ENCODE measurements at regions not wholly inside any gene's neighbourhood (a gene's known extent, or its start where the extent isn't known, plus 50 kb on each side); places are given as distances from the start of the nearest gene placed in this dataset.

- Histone ChIP-seq H3K9me3 (ENCODE audit: low read length) (no peaks in the 10 kb centered on the region), H3K4me1 (ENCODE audit: insufficient read depth, low read length, severe bottlenecking) (no peaks in the 10 kb centered on the region), H3K4me2 (ENCODE audit: low read length) (no peak overlapping the region), H3K9me2 (ENCODE audit: low read depth, low read length) (no peaks in the 10 kb centered on the region), H3K9ac (ENCODE audit: low read length) (no peak overlapping the region), H3F3A (ENCODE audit: insufficient read depth, low read length) (no peaks in the 10 kb centered on the region), H3K27me3 (ENCODE audit: insufficient read depth, low read length) (no peaks in the 10 kb centered on the region), H3K4me3 (ENCODE audit: low read depth, low read length, poor library complexity, severe bottlenecking) (no peak overlapping the region), H2AFZ (ENCODE audit: low read length) (no peak overlapping the region), H3K36me3 (ENCODE audit: insufficient read depth, low read length) (no peaks in the 10 kb centered on the region), H4K20me1 (ENCODE audit: insufficient read depth, low read length) (no peaks in the 10 kb centered on the region), H3K79me2 (ENCODE audit: insufficient read depth, low read length) (no peaks in the 10 kb centered on the region), H3K27ac (ENCODE audit: low read depth, low read length, poor library complexity, severe bottlenecking) (no peak overlapping the region)
- TF ChIP-seq EZH2 (IDR thresholded peaks at IDR 0.05; ENCODE audit: borderline replicate concordance, low read length) (no peak), CTCF (IDR thresholded peaks at IDR 0.05; ENCODE audit: low read length) (no peak)
Observed at GRCh38 chr3:75078290-75078689, 463.8 kb upstream of the CNTN3 start.

- TF ChIP-seq CTCF (IDR thresholded peaks at IDR 0.05; ENCODE audit: low read length) (no peak), EZH2 (IDR thresholded peaks at IDR 0.05; ENCODE audit: borderline replicate concordance, low read length) (no peak)
- no peaks in the 10 kb centered on the region for H3K27me3 ChIP-seq (ENCODE audit: insufficient read depth, low read length)
- H3K4me1 ChIP-seq (ENCODE audit: insufficient read depth, low read length, severe bottlenecking), result no peaks in the 10 kb centered on the region
- H3K9ac ChIP-seq (ENCODE audit: low read length), result no peak overlapping the region
- H3K4me3 ChIP-seq (ENCODE audit: low read depth, low read length, poor library complexity, severe bottlenecking), result no peak overlapping the region
- H4K20me1 ChIP-seq (ENCODE audit: insufficient read depth, low read length), result no peaks in the 10 kb centered on the region
- no peaks in the 10 kb centered on the region for H3K9me3 ChIP-seq (ENCODE audit: low read length)
- H3K27ac ChIP-seq (ENCODE audit: low read depth, low read length, poor library complexity, severe bottlenecking), result no peak overlapping the region
- no peaks in the 10 kb centered on the region for H3K79me2 ChIP-seq (ENCODE audit: insufficient read depth, low read length)
- H3K4me2 ChIP-seq (ENCODE audit: low read length), result no peak overlapping the region
- H3K9me2 ChIP-seq (ENCODE audit: low read depth, low read length), result no peaks in the 10 kb centered on the region
- H3K36me3 ChIP-seq (ENCODE audit: insufficient read depth, low read length), result no peaks in the 10 kb centered on the region
- no peak overlapping the region for H2AFZ ChIP-seq (ENCODE audit: low read length)
- H3F3A ChIP-seq (ENCODE audit: insufficient read depth, low read length), result no peaks in the 10 kb centered on the region
Observed at GRCh38 chr3:75082845-75083244, 468.4 kb upstream of the CNTN3 start.

GRCh38 chr3:75089841-75090240 lies 475.4 kb upstream of the CNTN3 start:
- Histone ChIP-seq H3K9me2 (ENCODE audit: low read depth, low read length) (no peaks in the 10 kb centered on the region), H3K4me2 (ENCODE audit: low read length) (no peak overlapping the region), H3K27ac (ENCODE audit: low read depth, low read length, poor library complexity, severe bottlenecking) (no peak overlapping the region), H3K27me3 (ENCODE audit: insufficient read depth, low read length) (no peaks in the 10 kb centered on the region), H3K9ac (ENCODE audit: low read length) (no peak overlapping the region), H3F3A (ENCODE audit: insufficient read depth, low read length) (no peaks in the 10 kb centered on the region), H3K4me1 (ENCODE audit: insufficient read depth, low read length, severe bottlenecking) (no peaks in the 10 kb centered on the region), H3K9me3 (ENCODE audit: low read length) (no peaks in the 10 kb centered on the region), H3K4me3 (ENCODE audit: low read depth, low read length, poor library complexity, severe bottlenecking) (no peak overlapping the region), H2AFZ (ENCODE audit: low read length) (no peak overlapping the region), H4K20me1 (ENCODE audit: insufficient read depth, low read length) (no peaks in the 10 kb centered on the region), H3K79me2 (ENCODE audit: insufficient read depth, low read length) (no peaks in the 10 kb centered on the region), H3K36me3 (ENCODE audit: insufficient read depth, low read length) (no peaks in the 10 kb centered on the region)
- TF ChIP-seq CTCF (IDR thresholded peaks at IDR 0.05; ENCODE audit: low read length) (no peak), EZH2 (IDR thresholded peaks at IDR 0.05; ENCODE audit: borderline replicate concordance, low read length) (no peak)

Data from OCI-LY1 (cell line).